IPS-15b (cell line): ENCODE measurements at regions not wholly inside any gene's neighbourhood (a gene's known extent, or its start where the extent isn't known, plus 50 kb on each side); places are given as distances from the start of the nearest gene placed in this dataset.
"Not testable (repeated sequence)": the region's sequence is repeated elsewhere in the genome, so short reads cannot be mapped to it uniquely, and the experiment has no call there.

Experiments
- H3K27me3 ChIP-seq: one replicate; pipeline ENCODE4 v1.6.1; 2013; ENCODE audit warnings: low read length; ENCODE audit not compliant: control insufficient read depth, insufficient read depth
- H3K36me3 ChIP-seq: one replicate; pipeline ENCODE4 v1.6.1; 2013; ENCODE audit warnings: low read length; ENCODE audit not compliant: control insufficient read depth, insufficient read depth
- H3K4me1 ChIP-seq: one replicate; pipeline ENCODE4 v1.6.1; 2013; ENCODE audit warnings: mild to moderate bottlenecking, low read length; ENCODE audit not compliant: control insufficient read depth, insufficient read depth
- H3K4me3 ChIP-seq: one replicate; pipeline ENCODE4 v1.5.1; 2013; ENCODE audit warnings: low read depth, low read length
- H3K9ac ChIP-seq: one replicate; pipeline ENCODE4 v1.6.1; 2013; ENCODE audit warnings: low read depth, mild to moderate bottlenecking, low read length
- H3K9me3 ChIP-seq: one replicate; pipeline ENCODE4 v1.6.1; 2013; ENCODE audit warnings: mild to moderate bottlenecking, low read length; ENCODE audit not compliant: control insufficient read depth, insufficient read depth

GRCh38 chr12:105602312-105602711, 271.8 kb downstream of the C12orf75 start:
- not testable (repeated sequence) for H3K4me1 ChIP-seq, H3K4me3 ChIP-seq, H3K9me3 ChIP-seq, H3K9ac ChIP-seq, H3K27me3 ChIP-seq, H3K36me3 ChIP-seq

- H3K27me3 ChIP-seq, H3K36me3 ChIP-seq, H3K4me1 ChIP-seq, H3K9me3 ChIP-seq, H3K9ac ChIP-seq, H3K4me3 ChIP-seq: not testable (repeated sequence)
These were observed 273.8 kb downstream of the C12orf75 start for GRCh38 chr12:105604281-105604680.

- H3K27me3 ChIP-seq, H3K4me3 ChIP-seq, H3K36me3 ChIP-seq, H3K4me1 ChIP-seq, H3K9me3 ChIP-seq, H3K9ac ChIP-seq: not testable (repeated sequence)
These were observed 276.1 kb downstream of the C12orf75 start for GRCh38 chr12:105606613-105607012.

GRCh38 chr12:105609001-105609400, 278.5 kb downstream of the C12orf75 start:
- H3K4me3 ChIP-seq, H3K9me3 ChIP-seq, H3K4me1 ChIP-seq, H3K36me3 ChIP-seq, H3K27me3 ChIP-seq, H3K9ac ChIP-seq: not testable (repeated sequence)

GRCh38 chr12:105610459-105610858, 280.0 kb downstream of the C12orf75 start:
- H3K27me3 ChIP-seq = no peaks in the 10 kb centered on the region
- H3K4me1 ChIP-seq = no peaks in the 10 kb centered on the region
- no peaks in the 10 kb centered on the region for H3K36me3 ChIP-seq
- no peaks in the 10 kb centered on the region for H3K9me3 ChIP-seq
- no peak overlapping the region for H3K4me3 ChIP-seq
- H3K9ac ChIP-seq = no peak overlapping the region

- H3K4me3 ChIP-seq = no peak overlapping the region
- no peaks in the 10 kb centered on the region for H3K9me3 ChIP-seq
- H3K4me1 ChIP-seq = no peaks in the 10 kb centered on the region
- H3K36me3 ChIP-seq = no peaks in the 10 kb centered on the region
- H3K27me3 ChIP-seq = no peaks in the 10 kb centered on the region
- no peak overlapping the region for H3K9ac ChIP-seq
These were observed 280.8 kb downstream of the C12orf75 start for GRCh38 chr12:105611340-105611739.

- Histone ChIP-seq H3K36me3 (no peaks in the 10 kb centered on the region), H3K27me3 (no peaks in the 10 kb centered on the region), H3K4me1 (no peaks in the 10 kb centered on the region), H3K9me3 (no peaks in the 10 kb centered on the region), H3K4me3 (no peak overlapping the region), H3K9ac (no peak overlapping the region)
These were observed 282.8 kb downstream of the C12orf75 start for GRCh38 chr12:105613269-105613668.

GRCh38 chr12:105613887-105614286, 283.4 kb downstream of the C12orf75 start:
- no peaks in the 10 kb centered on the region for H3K27me3 ChIP-seq
- no peaks in the 10 kb centered on the region for H3K4me1 ChIP-seq
- H3K36me3 ChIP-seq = no peaks in the 10 kb centered on the region
- H3K9me3 ChIP-seq = no peaks in the 10 kb centered on the region
- no peak overlapping the region for H3K9ac ChIP-seq
- no peak overlapping the region for H3K4me3 ChIP-seq

GRCh38 chr12:105616971-105617540, 286.6 kb downstream of the C12orf75 start:
- Histone ChIP-seq H3K36me3 (no peaks in the 10 kb centered on the region), H3K4me1 (no peaks in the 10 kb centered on the region), H3K9ac (no peak overlapping the region), H3K27me3 (no peaks in the 10 kb centered on the region), H3K9me3 (no peaks in the 10 kb centered on the region), H3K4me3 (no peak overlapping the region)

GRCh38 chr12:105622220-105622619, 291.7 kb downstream of the C12orf75 start:
- H3K4me3 ChIP-seq = no peak overlapping the region
- H3K9ac ChIP-seq = no peak overlapping the region
- no peaks in the 10 kb centered on the region for H3K36me3 ChIP-seq
- no peaks in the 10 kb centered on the region for H3K4me1 ChIP-seq
- no peaks in the 10 kb centered on the region for H3K27me3 ChIP-seq
- H3K9me3 ChIP-seq = no peaks in the 10 kb centered on the region

GRCh38 chr12:105622846-105623736, 292.6 kb downstream of the C12orf75 start:
- no peaks in the 10 kb centered on the region for H3K36me3 ChIP-seq
- H3K9me3 ChIP-seq = no peaks in the 10 kb centered on the region
- no peaks in the 10 kb centered on the region for H3K4me1 ChIP-seq
- no peak overlapping the region for H3K4me3 ChIP-seq
- no peaks in the 10 kb centered on the region for H3K27me3 ChIP-seq
- no peak overlapping the region for H3K9ac ChIP-seq

- H3K4me1 ChIP-seq = no peaks in the 10 kb centered on the region
- H3K9ac ChIP-seq = no peak overlapping the region
- H3K9me3 ChIP-seq = no peaks in the 10 kb centered on the region
- no peak overlapping the region for H3K4me3 ChIP-seq
- H3K36me3 ChIP-seq = no peaks in the 10 kb centered on the region
- no peaks in the 10 kb centered on the region for H3K27me3 ChIP-seq
These were observed 296.2 kb downstream of the C12orf75 start for GRCh38 chr12:105626653-105627052.
